ENCODE measurements at regions not wholly inside any gene's neighbourhood (a gene's known extent, or its start where the extent isn't known, plus 50 kb on each side); places are given as distances from the start of the nearest gene placed in this dataset.

- no peak for DNase-seq
Observed at GRCh38 chr2:88834866-88835265, 143.4 kb downstream of the RPIA start.

GRCh38 chr2:88835726-88836125 lies 144.3 kb downstream of the RPIA start:
- DNase-seq: no peak

- no peak for DNase-seq
Observed at GRCh38 chr2:88836351-88836750, 144.9 kb downstream of the RPIA start.

GRCh38 chr2:88837511-88838160 lies 146.2 kb downstream of the RPIA start:
- no peak for DNase-seq

GRCh38 chr2:88838165-88838635 lies 146.7 kb downstream of the RPIA start:
- DNase-seq: no peak

GRCh38 chr2:88841224-88841929 lies 149.9 kb downstream of the RPIA start:
- DNase-seq: no peak

- no peak for DNase-seq
Observed at GRCh38 chr2:88842656-88843460, 151.4 kb downstream of the RPIA start.

- no peak for DNase-seq
Observed at GRCh38 chr2:88843651-88844050, 152.2 kb downstream of the RPIA start.

GRCh38 chr2:88844960-88845359 lies 153.5 kb downstream of the RPIA start:
- DNase-seq: no peak

- no peak for DNase-seq
Observed at GRCh38 chr2:88845772-88846661, 154.5 kb downstream of the RPIA start.

- DNase-seq: no peak
Observed at GRCh38 chr2:88852753-88853402, 161.4 kb downstream of the RPIA start.

GRCh38 chr2:88853403-88853790 lies 161.9 kb downstream of the RPIA start:
- no peak for DNase-seq

- DNase-seq: no peak
Observed at GRCh38 chr2:88854528-88854927, 163.1 kb downstream of the RPIA start.

- DNase-seq: no peak
Observed at GRCh38 chr2:88855620-88856408, 164.3 kb downstream of the RPIA start.

- DNase-seq: no peak
Observed at GRCh38 chr2:88856409-88857135, 165.1 kb downstream of the RPIA start.

GRCh38 chr2:88857274-88857741 lies 165.8 kb downstream of the RPIA start:
- DNase-seq: no peak

- no peak for DNase-seq
Observed at GRCh38 chr2:88857951-88858411, 166.5 kb downstream of the RPIA start.

- no peak for DNase-seq
Observed at GRCh38 chr2:88859461-88859860, 168.0 kb downstream of the RPIA start.

- DNase-seq: no peak
Observed at GRCh38 chr2:88860421-88861075, 169.1 kb downstream of the RPIA start.
